ENCODE measurements at regions not wholly inside any gene's neighbourhood (a gene's known extent, or its start where the extent isn't known, plus 50 kb on each side); places are given as distances from the start of the nearest gene placed in this dataset.
"Not testable (repeated sequence)": the region's sequence is repeated elsewhere in the genome, so short reads cannot be mapped to it uniquely, and the experiment has no call there.

DNA sequence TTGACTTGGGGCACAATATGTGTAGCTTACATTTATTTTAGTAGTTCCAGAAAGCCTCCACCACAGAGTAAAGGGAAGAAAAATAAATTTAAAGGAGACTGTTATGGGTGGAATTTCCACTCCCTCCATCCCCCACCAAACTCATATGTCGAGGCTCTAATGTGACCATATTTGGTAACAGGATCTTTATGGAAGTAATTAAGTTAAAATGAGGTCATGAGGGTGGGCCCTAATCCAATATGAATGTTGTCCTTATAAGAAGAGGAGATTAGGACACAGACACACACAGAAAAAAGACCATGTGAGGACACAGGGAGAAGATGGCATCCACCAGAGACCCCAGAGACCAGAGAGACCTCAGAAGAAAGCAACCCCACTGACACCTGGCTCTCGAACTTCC, 189.7 kb downstream of the EDN1 start:
- DNase-seq = no peak

DNA sequence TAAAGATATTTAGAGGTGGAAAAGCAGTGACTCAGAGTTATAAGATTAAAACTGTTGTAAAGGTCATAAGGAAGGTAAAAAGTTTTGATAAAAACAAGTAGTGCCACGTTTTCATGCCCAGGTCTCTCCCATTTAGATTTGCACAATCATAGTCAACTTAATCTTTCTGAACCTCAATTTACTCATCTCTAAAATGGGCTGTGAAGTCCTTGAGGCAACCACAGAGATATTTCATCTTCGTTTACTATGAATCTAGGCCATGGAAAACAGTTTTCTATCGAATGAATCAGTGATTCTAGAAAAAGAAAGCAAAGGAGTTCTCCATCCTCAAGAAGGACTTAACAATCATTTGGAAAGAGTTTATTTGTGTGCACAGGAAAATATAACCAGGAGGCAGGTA, 190.2 kb downstream of the EDN1 start:
- DNase-seq = no peak

DNA sequence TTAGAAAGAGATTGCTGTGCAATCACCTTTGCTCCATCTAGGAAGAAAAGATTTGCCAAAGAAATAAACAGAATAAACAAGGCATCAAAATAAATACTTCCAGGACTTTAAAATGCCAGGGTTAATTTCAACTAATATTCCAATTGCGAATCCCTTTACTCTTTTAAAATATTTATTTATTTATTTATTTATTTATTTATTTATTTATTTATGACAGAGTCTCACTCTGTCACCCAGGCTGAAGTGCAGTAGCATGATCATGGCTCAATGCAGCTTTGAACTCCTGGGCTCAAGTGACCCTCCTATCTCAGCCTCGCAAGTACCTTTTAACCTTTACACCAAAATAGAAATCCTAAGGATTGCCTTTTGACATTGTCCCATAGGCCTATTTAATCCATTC, 191.1 kb downstream of the EDN1 start:
- no peak for DNase-seq

DNA sequence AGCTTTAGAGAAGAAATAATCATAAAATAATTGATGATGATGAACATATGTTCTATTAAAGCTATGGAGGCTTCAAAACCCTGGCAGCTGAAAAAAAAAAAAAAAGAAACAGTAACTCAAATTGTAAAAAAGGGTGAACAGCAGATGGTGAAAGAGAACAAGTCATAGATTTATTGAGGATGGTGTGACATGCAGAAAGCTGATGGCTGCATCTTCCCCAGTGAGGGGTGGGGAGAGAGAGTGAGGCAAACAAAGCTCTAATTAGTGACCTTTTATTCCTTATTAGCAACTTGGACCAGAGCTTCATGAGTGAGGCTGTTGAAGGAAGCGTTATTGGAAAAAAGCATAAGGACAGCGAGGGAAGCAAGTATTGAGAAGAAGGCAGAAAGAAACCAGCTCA, 191.7 kb downstream of the EDN1 start:
- DNase-seq = no peak

DNA sequence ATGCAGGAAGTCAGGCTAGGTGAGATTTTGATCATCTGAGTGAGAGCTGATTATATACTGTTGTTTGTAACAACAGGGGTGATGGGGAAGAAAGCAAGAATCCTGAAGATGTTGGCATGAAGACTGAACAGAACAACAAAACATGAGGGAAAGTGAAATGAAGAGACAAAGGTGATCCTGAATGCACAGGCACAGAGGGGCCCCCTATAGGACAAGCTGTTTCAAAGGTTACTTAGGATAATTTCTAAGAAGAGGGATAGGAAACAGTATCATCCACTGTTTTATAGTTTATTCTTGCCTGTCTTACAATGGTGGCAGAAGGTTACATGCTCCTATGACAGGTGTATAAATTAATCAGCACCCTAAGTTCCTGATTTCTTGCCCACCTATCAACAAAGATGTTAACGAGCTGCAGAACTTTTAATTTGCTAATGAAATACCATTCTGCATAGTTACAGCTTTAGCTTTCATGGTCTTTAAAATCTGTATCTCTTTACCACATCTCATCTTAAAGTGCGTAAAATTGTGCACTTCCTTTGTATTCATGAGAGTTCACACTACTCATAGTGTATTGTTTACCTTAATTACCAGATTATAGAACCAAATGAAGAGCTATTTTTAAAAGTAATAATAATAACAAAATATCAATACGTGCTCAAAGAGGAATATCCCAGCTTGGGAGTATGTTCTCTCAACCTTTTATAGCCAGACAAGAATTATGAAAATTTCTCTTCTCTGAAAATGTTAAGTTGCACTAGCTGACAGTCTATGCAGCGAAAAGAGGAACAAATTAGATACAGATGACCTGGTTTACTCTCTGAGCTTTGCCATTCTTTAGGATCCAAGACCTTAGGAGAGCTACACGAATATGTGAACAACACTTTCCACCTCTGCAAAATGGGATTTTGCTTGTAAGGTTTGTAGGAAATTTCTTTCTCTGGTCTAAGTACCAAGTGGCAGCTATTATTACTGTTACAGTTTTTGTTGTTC, 192.5 kb downstream of the EDN1 start:
- DNase-seq = no peak

DNA sequence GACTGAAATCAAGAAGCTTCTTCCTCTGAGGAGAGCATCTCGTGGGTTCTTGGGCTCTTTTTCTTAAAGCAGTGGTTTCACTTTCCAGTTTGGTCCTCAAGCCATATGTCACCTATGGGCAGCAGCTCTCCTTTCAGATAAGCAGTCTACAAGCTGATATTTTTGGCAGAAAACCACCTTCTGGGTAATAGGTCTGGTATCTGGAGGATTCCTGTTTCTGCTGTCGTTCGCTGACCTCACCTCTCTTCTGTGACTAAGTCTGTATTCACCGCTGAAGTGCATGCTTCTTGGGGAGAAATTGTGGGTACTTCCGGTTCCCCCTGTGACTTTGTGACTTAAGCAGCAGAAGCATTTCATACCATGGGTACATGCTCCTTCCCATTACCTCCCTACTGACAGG, 193.6 kb downstream of the EDN1 start:
- DNase-seq = peak; percentile 5 to 13

DNA sequence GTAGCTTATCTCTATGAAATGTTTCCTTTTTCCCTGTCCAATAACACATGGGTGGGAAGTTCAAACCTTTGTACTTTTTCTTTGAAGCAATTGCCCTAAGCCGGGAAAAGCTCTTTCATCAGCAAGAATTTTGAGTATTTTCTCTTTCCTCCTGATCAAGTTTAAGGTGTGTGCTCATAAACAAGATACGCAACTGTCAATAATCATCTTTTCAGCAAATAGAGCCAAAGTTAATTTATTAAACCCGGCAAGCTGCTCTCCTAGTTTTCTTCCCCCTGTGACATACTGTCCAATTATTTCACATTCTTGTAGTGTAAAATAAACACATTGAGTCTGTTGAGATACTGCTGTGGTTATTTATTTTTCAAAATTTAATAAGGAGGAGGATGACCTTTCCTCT, 194.4 kb downstream of the EDN1 start:
- no peak for DNase-seq

DNA sequence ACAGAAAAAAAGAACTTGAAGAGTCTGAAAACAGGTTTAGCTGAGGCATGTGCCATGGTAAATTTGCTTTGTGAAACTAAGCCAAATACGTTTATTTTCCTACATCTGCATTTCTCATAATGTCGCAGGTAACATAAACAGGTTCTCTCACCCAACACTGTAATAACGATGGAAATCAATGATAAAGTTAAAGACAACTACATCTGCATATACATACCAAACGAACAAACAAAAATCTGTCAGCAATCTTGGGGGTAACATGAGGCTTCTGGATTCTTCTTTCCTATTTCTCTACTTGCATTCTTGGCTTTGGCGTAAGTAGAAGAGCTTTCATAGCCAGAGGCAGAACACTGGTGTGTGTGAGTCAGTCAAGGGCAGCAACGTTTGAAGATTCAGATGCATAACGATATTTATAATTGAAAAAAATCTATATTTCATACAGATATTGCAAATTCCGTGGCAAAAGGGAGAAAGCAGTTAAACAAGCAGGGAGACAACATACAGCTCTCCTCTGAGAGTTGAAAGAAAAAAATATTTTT, 195.1 kb downstream of the EDN1 start:
- no peak for DNase-seq

DNA sequence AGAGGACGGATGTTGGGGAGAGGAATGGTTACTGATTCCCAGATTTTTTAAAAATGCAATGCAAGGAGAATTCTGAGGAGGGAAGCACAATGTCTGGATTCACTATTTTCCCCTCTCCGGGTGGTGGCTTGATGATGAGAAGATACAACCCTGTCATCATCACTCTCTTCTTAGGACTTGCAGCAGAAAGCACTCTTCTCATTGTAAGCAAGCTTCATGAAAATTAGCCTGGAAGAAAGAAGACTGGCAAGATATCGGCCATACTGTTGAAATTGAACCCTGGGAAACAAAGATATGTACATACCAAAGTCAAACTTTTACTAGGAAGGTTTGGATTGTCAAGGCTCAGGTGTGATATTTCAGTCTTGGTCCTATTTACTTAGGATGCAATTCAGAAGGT, 195.7 kb downstream of the EDN1 start:
- no peak for DNase-seq

DNA sequence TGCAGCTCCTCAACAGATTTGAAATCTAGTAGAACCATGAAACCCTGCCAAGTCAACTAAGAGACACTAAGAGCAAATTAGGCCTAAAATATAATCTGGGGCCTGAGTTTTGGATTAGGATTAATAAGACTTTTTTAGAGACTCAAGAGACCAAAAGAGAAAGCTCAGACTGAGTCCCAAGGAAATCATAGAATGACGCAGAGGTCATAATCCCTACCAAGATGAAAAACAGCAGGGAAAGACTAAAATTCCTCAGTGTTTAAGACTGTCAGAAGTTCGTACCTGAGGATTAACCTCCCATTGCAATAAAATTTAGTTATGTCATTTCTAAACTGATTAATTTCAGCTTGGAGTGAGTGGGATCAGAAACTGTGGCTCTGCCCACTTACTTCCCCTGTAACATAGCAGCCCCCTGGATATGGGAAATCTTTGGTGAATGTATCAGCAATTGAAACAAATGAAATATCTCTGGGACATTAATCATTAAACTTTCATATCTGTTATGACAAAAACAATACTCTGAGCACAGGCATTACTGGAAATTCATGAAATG, 200.3 kb downstream of the EDN1 start:
- DNase-seq = no peak

DNA sequence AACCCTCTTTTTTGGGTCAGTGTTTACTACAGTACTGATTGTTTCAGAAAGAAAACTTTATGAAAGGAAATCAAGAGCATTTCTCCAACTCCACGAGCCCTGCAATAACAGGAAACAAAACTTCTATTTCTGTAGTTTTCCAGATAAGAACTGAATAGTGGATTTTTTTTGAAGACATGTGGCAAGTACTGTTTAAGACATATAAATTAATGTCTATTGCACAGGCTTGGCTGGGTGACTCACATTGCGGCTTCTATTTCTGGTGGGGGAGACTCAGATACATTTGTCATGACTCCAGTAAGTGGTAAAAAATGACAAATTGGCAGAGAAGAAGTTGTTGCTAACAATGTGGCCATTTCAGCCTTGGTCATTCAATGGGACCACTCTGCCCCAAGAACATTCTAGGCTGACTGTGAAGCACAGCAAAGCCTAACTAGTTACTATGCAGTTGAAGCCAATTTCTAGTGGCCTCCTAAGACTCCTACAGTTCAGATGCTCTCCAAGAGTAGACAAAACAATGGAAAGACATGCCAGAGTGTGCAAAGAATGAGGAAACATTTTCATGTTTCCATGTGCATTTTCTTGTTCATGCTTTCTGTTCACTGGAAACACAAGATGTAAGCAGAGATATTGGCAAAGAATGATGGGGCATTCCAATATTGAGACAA, 200.9 kb downstream of the EDN1 start:
- peak; percentile 48 to 51 for DNase-seq

DNA sequence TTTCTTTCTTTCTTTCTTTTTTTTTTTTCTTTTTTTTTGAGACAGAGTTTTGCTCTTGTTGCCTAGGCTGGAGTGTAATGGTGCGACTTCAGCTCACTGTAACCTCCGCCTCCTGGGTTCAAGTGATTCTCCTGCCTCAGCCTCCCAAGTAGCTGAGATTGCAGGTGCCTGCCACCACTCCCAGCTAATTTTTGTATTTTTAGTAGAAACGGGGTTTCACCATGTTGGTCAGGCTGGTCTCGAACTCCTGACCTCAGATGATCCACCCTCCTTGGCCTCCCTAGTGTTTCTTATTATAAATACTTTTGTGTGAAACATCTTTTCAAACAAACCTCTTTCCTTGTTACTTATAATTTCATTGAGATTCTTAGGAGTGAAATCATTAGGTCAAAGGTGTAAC, 202.8 kb downstream of the EDN1 start:
- DNase-seq = not testable (repeated sequence)

DNA sequence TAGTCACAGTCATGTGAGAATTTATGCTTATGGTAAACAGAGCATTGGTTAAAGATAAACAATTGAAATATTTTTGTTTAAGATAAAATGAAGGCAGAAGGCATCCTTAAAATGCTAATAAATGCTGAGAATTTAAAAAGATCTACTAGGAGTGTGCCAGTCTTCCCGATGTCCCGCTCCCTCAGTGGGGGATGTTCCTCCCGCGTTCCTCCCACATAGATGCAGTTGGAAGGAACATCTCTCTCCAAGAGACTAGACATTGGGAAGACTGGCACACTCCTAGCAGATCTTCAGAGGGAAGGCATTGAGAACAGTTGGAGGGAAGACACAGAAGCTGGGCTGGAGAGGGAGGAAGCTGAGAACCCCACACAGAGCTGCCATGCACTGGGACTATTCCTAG, 203.3 kb downstream of the EDN1 start:
- DNase-seq = no peak

DNA sequence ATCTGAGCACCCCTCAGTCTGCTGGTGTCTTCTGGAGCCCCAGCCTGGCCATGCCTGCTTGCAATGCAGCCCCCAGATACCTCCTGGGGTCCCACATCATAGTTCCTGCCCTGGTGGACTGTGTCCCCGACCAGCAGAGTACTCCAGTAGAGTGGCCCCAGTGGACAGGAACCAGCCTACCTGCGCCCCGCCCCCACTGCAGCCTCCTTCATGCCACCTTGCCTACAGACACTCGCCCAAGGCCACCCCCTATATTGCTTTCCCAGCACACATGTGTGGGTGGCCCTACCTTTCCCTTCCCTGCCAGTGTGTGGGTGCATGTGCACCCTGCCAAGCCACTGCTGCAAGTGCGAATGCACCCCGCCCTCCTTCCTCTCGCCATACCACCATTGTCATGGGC, 204.0 kb downstream of the EDN1 start:
- DNase-seq = no peak

DNA sequence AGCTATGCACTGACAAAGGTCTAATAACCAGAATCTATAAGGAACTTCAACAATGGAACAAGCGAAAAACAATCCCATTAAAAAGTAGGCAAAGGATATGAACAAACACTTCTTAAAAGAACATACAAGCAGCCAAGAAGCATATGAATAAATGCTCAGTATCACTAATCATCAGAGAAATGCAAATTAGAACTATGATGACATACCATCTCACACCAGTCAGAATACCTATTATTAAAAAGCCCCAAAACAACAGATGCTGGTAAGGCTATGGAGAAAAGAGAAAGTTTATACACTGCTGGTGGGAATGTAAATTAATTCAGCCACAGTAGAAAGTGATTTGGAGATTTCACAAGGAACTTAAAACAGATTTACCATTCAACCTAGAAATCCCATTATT, 211.8 kb downstream of the EDN1 start:
- no peak for DNase-seq

DNA sequence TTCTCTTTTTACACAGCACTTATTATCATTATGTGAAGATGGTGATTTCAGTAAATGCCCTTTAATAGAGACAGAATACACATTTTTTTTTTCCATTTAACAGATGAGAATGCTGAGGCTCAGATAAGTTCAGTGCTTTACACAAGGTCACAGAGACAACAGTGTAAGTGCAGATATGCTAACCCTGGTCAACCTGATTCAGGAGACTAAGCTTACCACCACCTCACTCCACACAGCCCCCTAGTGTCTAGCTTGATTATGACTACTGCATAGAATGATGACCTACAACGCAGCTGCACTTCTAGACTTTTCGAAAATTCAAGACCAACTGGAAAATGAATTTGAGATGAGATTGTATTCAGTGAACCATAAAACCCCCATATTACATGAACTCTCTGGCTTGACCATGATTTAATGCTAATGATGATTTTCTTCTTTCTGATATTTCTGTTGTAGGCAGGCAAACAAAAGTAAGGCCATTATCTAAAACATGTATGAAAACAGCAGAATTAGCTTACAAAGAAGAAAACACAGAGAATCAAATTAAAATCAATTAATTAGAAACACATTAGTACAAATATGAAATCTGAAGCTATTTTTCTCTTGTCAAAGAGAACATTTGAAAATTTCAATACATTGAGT, 212.1 kb upstream of the PHACTR1 start:
- peak in 1 of 2 donors; percentile 58 for DNase-seq

DNA sequence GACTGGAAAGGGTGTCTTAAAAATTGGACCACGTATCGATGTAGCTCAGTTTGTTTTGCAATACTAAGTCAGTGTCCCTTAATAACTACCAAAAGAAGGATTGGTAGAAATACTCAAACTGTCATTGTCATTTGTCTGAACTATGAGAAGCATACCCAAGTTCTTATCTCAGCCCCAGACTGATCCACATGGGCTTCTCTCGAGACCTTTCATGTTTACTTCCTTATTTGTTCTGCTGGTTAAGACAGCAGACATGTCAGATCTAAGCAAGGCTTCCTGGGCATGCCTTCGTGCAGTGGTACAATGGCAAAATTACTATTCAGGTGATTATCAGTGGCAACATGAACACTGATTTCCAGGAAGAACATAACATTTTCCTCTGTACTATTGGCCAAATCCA, 211.1 kb upstream of the PHACTR1 start:
- no peak for DNase-seq

DNA sequence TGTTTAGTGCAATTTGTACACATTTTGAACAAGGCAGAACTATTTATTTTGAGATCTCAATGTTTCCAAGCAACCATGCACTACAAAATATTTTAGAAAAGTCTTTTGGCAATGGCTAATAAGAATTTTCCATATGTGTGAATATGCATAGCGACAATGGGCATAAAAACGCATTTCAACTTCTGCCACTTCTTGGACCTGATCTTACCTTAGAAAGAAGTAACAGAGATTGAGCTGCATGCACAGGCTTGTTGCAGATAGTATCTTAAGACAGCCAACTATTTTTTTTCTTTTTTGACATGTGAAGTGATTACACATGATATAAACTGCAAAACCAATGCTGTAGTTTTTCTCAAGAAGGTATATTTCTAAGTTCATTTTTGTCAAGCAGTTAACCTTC, 210.4 kb upstream of the PHACTR1 start:
- no peak for DNase-seq

DNA sequence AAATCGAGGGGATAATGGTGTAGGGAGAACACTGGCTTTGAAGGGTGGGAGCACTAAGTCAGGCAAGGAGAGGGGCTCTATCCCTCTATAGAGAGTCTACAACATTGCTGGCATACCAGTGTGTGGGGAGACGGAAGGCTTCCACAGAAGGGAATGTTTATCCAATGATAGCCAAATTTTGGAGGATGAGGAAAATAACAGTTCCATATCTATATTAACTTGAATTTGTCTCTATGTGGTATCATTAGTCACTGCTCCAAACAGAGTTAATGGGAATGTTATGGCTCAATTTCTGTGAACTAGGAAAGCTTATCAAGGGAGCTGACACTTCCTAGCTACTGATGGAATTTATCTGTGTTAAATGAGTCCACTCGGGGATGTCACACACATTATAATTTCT, 208.9 kb upstream of the PHACTR1 start:
- no peak for DNase-seq

DNA sequence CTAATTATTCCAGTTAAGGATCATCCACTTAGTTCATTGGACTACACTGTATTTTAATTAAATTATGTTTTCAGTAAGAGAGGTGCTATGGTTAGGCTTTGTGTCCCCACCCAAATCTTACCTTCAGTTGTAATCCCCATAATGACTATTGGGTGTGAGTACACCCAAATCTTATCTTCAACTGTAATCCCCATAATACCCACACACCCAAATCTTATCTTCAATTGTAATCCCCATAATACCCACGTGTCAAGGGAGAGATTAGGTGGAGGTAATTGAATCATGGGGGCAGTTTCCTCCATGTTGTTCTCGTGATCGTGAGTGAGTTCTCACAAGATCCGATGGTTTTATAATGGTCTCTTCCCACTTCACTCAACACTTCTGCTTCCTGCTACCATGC, 208.0 kb upstream of the PHACTR1 start:
- DNase-seq = no peak

DNA sequence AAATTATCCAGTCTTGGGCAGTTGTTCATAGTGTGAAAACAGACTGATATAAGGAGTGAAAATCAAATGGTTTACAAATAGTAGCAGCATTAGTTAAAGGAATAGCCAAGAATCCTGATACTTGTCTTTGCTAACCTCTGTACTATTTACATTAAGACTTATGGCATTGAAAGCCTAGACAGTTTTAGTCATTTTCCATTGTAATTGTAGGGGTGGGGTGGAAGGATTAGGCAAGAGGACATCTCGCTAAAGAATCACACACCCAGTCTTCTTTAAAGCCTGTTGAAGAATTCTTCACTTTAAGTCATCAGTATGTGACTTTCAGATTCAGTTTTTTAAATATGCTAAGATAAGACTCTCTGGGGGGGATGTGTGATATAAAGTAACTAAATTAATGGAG, 207.5 kb upstream of the PHACTR1 start:
- no peak for DNase-seq

DNA sequence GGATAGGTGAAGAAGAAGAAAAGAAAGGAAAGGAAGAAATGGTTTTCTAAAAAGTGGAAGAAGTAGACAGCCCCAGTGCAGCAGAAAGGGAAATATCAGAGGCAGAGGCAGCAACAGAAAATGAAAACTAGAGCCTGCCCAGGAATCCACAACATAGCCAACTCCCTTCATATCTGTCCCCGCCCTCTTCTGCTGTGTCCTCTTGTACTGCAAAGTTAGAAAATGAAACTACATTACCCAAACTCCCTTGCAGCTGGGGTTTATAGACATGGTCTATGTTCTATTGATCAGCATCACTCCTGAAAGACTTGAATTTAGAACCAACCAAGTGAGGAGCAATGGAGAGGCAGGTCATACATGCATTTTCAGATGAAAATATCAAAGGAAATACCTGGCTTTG, 200.5 kb upstream of the PHACTR1 start:
- DNase-seq = no peak

DNA sequence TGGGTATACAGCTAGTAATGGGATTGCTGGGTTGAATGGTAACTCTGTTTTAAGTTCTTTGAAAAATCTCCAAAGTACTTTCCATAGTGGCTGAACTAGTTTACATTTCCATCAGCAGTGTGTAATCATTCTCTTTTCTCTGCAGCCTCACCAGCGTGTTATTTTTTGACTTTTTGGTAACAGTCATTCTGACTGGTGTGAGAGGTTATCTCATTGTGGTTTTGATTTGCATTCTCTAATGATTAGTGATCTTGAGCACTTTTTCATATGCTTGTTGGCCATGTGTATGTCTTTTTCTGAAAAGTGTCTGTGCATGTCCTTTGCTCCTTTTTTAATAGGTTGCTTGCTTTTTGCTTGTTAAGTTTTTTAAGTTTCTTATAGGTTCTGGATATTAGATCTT, 194.2 kb upstream of the PHACTR1 start:
- no peak for DNase-seq
